ENCODE measurements at regions not wholly inside any gene's neighbourhood (a gene's known extent, or its start where the extent isn't known, plus 50 kb on each side); places are given as distances from the start of the nearest gene placed in this dataset.

GRCh38 chr10:8577686-8578085 is 523.2 kb downstream of the GATA3 start:
- no peak for DNase-seq

- no peak for DNase-seq
These were observed 527.2 kb downstream of the GATA3 start for GRCh38 chr10:8581521-8582225.

- DNase-seq = no peak
These were observed 528.6 kb downstream of the GATA3 start for GRCh38 chr10:8583096-8583495.

GRCh38 chr10:8584666-8585065 is 530.2 kb downstream of the GATA3 start:
- no peak for DNase-seq

GRCh38 chr10:8586504-8586903 is 532.0 kb downstream of the GATA3 start:
- DNase-seq = no peak

- DNase-seq = no peak
These were observed 533.6 kb downstream of the GATA3 start for GRCh38 chr10:8588135-8588534.

- no peak for DNase-seq
These were observed 536.0 kb downstream of the GATA3 start for GRCh38 chr10:8590518-8590917.

- no peak for DNase-seq
These were observed 537.2 kb downstream of the GATA3 start for GRCh38 chr10:8591640-8592039.

- no peak for DNase-seq
These were observed 539.7 kb downstream of the GATA3 start for GRCh38 chr10:8594176-8594575.

GRCh38 chr10:8594711-8595110 is 540.2 kb downstream of the GATA3 start:
- no peak for DNase-seq

- DNase-seq = no peak
These were observed 540.7 kb downstream of the GATA3 start for GRCh38 chr10:8595140-8595539.

GRCh38 chr10:8596929-8597472 is 542.5 kb downstream of the GATA3 start:
- no peak for DNase-seq

GRCh38 chr10:8600192-8600591 is 545.7 kb downstream of the GATA3 start:
- no peak for DNase-seq

GRCh38 chr10:8602821-8603220 is 548.3 kb downstream of the GATA3 start:
- DNase-seq = no peak

- DNase-seq = no peak
These were observed 559.6 kb downstream of the GATA3 start for GRCh38 chr10:8614054-8614565.

- DNase-seq = no peak
These were observed 560.6 kb downstream of the GATA3 start for GRCh38 chr10:8615118-8615517.

- DNase-seq = no peak
These were observed 561.7 kb downstream of the GATA3 start for GRCh38 chr10:8616166-8616565.

GRCh38 chr10:8617792-8618191 is 563.3 kb downstream of the GATA3 start:
- no peak for DNase-seq

GRCh38 chr10:8618834-8619233 is 564.3 kb downstream of the GATA3 start:
- DNase-seq = no peak

GRCh38 chr10:8628351-8628750 is 573.9 kb downstream of the GATA3 start:
- DNase-seq = no peak

- no peak for DNase-seq
These were observed 579.4 kb downstream of the GATA3 start for GRCh38 chr10:8633909-8634308.

GRCh38 chr10:8636371-8636770 is 581.9 kb downstream of the GATA3 start:
- no peak for DNase-seq

GRCh38 chr10:8637640-8638039 is 583.2 kb downstream of the GATA3 start:
- no peak for DNase-seq

- DNase-seq = no peak
These were observed 583.7 kb downstream of the GATA3 start for GRCh38 chr10:8638088-8638672.
